Progenitor cell of endocrine pancreas (in vitro differentiated cells): ENCODE measurements at regions not wholly inside any gene's neighbourhood (a gene's known extent, or its start where the extent isn't known, plus 50 kb on each side); places are given as distances from the start of the nearest gene placed in this dataset.

Experiments
- DNase-seq: peaks from one replicate; pipeline ENCODE4 v3.0.0; 2021; ENCODE audit warnings: low spot score; ENCODE audit not compliant: unreplicated experiment
- H3K27ac Mint-ChIP-seq: 2 replicates; pipeline ENCODE4 v1.8.0; 2021; ENCODE audit warnings: mild to moderate bottlenecking, moderate library complexity, mixed read lengths
- H3K27me3 Mint-ChIP-seq: 2 replicates; pipeline ENCODE4 v1.8.0; 2021; ENCODE audit warnings: mixed read lengths
- H3K36me3 Mint-ChIP-seq: 2 replicates; pipeline ENCODE4 v1.8.0; 2022; ENCODE audit warnings: mixed read lengths; ENCODE audit not compliant: insufficient read depth
- H3K4me1 Mint-ChIP-seq: 2 replicates; pipeline ENCODE4 v1.8.0; 2021; ENCODE audit warnings: low read depth, mixed read lengths
- H3K4me3 Mint-ChIP-seq: 2 replicates; pipeline ENCODE4 v1.8.0; 2021; ENCODE audit warnings: low read depth, mild to moderate bottlenecking, moderate library complexity, mixed read lengths
- H3K9me3 Mint-ChIP-seq: 2 replicates; pipeline ENCODE4 v1.8.0; 2021; ENCODE audit warnings: low read depth, mixed read lengths
- CTCF ChIP-seq: fragments of 200-600 bp; sonication (generic); IDR thresholded peaks from one replicate; pipeline ENCODE4 v1.5.0; 2021; ENCODE audit warnings: antibody characterized with exemption, mild to moderate bottlenecking; ENCODE audit not compliant: unreplicated experiment

GRCh38 chr5:155689406-155689805, 637.6 kb upstream of the SGCD start:
- Mint-ChIP-seq H3K36me3 (no peaks in the 10 kb centered on the region), H3K4me1 (no peaks in the 10 kb centered on the region), H3K27ac (no peak overlapping the region), H3K9me3 (no peaks in the 10 kb centered on the region), H3K4me3 (no peak overlapping the region), H3K27me3 (no peaks in the 10 kb centered on the region)
- TF ChIP-seq CTCF, result no peak
- DNase-seq, result no peak

- no peak for TF ChIP-seq CTCF
- no peaks in the 10 kb centered on the region for H3K4me1 Mint-ChIP-seq
- no peaks in the 10 kb centered on the region for H3K9me3 Mint-ChIP-seq
- H3K27ac Mint-ChIP-seq, result no peak overlapping the region
- DNase-seq, result no peak
- no peak overlapping the region for H3K4me3 Mint-ChIP-seq
- no peaks in the 10 kb centered on the region for H3K36me3 Mint-ChIP-seq
- H3K27me3 Mint-ChIP-seq, result peaks cover 8% of the 10 kb centered on the region
Measured at GRCh38 chr5:155696362-155696761, 630.6 kb upstream of the SGCD start.

GRCh38 chr5:155697236-155697635, 629.7 kb upstream of the SGCD start:
- Mint-ChIP-seq H3K4me3 (no peak overlapping the region), H3K4me1 (no peaks in the 10 kb centered on the region)

GRCh38 chr5:155699385-155699784, 627.6 kb upstream of the SGCD start:
- peaks cover 9% of the 10 kb centered on the region for H3K27me3 Mint-ChIP-seq
- no peak for TF ChIP-seq CTCF
- DNase-seq, result no peak
- H3K4me3 Mint-ChIP-seq, result no peak overlapping the region
- H3K4me1 Mint-ChIP-seq, result no peaks in the 10 kb centered on the region
- H3K9me3 Mint-ChIP-seq, result no peaks in the 10 kb centered on the region
- no peaks in the 10 kb centered on the region for H3K36me3 Mint-ChIP-seq
- H3K27ac Mint-ChIP-seq, result no peak overlapping the region

More at GRCh38 chr5:155697236-155697635, 629.7 kb upstream of the SGCD start:
- TF ChIP-seq CTCF, result no peak
- H3K27ac Mint-ChIP-seq, result no peak overlapping the region
- H3K27me3 Mint-ChIP-seq, result peaks cover 9% of the 10 kb centered on the region
- no peak for DNase-seq
- H3K9me3 Mint-ChIP-seq, result no peaks in the 10 kb centered on the region
- no peaks in the 10 kb centered on the region for H3K36me3 Mint-ChIP-seq

GRCh38 chr5:155700333-155700732, 626.6 kb upstream of the SGCD start:
- H3K9me3 Mint-ChIP-seq, result no peaks in the 10 kb centered on the region
- DNase-seq, result no peak
- H3K4me3 Mint-ChIP-seq, result no peak overlapping the region
- H3K27ac Mint-ChIP-seq, result no peak overlapping the region
- H3K27me3 Mint-ChIP-seq, result peaks cover 9% of the 10 kb centered on the region
- no peak for TF ChIP-seq CTCF
- no peaks in the 10 kb centered on the region for H3K4me1 Mint-ChIP-seq
- H3K36me3 Mint-ChIP-seq, result no peaks in the 10 kb centered on the region
